ENCODE measurements at regions not wholly inside any gene's neighbourhood (a gene's known extent, or its start where the extent isn't known, plus 50 kb on each side); places are given as distances from the start of the nearest gene placed in this dataset.

DNA sequence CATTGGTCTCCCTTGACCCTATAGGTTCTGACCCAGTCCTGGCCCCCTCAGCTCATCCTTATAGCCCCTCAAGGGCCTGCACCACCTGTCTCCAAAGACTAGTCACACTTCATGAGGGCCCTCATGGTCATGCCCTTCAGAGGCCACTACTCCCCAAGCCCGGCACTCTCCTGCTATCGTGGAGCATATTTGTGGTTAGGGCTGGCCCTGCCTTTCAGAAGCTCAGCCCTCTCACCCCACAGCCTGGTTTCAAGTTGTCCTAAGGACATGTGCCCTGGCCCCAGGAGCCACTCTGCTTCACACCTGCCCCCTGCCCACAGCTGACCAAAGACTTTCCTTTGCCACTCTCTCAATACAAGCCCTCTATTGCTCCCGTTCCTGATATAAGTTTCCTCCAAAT lies 60.3 kb upstream of the LBX1 start:
- TF ChIP-seq, protein P1, sequence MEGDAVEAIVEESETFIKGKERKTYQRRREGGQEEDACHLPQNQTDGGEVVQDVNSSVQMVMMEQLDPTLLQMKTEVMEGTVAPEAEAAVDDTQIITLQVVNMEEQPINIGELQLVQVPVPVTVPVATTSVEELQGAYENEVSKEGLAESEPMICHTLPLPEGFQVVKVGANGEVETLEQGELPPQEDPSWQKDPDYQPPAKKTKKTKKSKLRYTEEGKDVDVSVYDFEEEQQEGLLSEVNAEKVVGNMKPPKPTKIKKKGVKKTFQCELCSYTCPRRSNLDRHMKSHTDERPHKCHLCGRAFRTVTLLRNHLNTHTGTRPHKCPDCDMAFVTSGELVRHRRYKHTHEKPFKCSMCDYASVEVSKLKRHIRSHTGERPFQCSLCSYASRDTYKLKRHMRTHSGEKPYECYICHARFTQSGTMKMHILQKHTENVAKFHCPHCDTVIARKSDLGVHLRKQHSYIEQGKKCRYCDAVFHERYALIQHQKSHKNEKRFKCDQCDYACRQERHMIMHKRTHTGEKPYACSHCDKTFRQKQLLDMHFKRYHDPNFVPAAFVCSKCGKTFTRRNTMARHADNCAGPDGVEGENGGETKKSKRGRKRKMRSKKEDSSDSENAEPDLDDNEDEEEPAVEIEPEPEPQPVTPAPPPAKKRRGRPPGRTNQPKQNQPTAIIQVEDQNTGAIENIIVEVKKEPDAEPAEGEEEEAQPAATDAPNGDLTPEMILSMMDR (IDR thresholded peaks at IDR 0.05; ENCODE audit: control extremely low read depth, extremely low read depth) = no peak
- peaks cover 0 to 34% (median 9%) of the 10 kb centered on the region in 5 donors for H3K4me1 ChIP-seq (ENCODE audit: control insufficient read depth in 5 of 5, insufficient read depth in 5 of 5, low read length in 5 of 5)
- ATAC-seq (ENCODE audit: insufficient read depth, low FRiP score) (no peak), DNase-seq (no peak)
- peaks cover 0 to 2% (median 0%) of the 10 kb centered on the region in 4 donors for H3K9me3 ChIP-seq (ENCODE audit: control insufficient read depth in 4 of 4, insufficient read depth in 3 of 4, low read length in 3 of 4)
- H3K36me3 ChIP-seq (ENCODE audit: control insufficient read depth in 4 of 4, insufficient read depth in 4 of 4, low read length in 4 of 4) = no peaks in the 10 kb centered on the region
- no peak overlapping the region for H3K4me3 ChIP-seq
- H3K27ac ChIP-seq (ENCODE audit: low read depth in 1 of 2, low read length in 1 of 2) = no peak overlapping the region
- 55 to 60% methylated on average over 3 of the region's 3 CpGs for WGBS, 2 donors
- peaks cover 0 to 68% (median 17%) of the 10 kb centered on the region in 3 donors for H3K27me3 ChIP-seq (ENCODE audit: control insufficient read depth in 3 of 3, insufficient read depth in 3 of 3, low read length in 2 of 3)
- no peak overlapping the region for H3K9ac ChIP-seq (ENCODE audit: insufficient read depth in 1 of 2, low read length in 2 of 2)

DNA sequence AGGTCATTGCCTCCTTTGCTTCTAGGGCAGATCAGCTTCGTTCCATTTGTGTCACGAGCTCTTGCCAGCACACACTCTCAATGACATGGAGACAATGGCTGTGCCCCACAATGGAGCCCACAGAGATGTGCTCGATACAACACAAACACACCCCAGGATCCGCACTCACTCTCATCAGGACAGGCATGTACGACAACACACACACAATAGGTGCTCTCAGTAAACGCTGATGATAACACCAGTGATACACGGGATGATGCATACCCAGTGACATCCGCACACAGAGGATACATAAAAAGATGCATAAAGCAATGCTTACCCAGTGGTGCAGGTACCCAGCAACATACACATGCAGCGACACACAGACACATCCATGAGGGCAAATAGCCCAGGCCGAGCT lies 61.2 kb upstream of the LBX1 start:
- Histone ChIP-seq H3K9me3 (ENCODE audit: control insufficient read depth in 4 of 4, insufficient read depth in 3 of 4, low read length in 3 of 4) (peaks cover 0 to 2% (median 0%) of the 10 kb centered on the region in 4 donors), H3K27me3 (ENCODE audit: control insufficient read depth in 3 of 3, insufficient read depth in 3 of 3, low read length in 2 of 3) (peaks cover 0 to 66% (median 16%) of the 10 kb centered on the region in 3 donors), H3K9ac (ENCODE audit: insufficient read depth in 1 of 2, low read length in 2 of 2) (no peak overlapping the region), H3K4me1 (ENCODE audit: control insufficient read depth in 5 of 5, insufficient read depth in 5 of 5, low read length in 5 of 5) (peaks cover 0 to 25% (median 9%) of the 10 kb centered on the region in 5 donors), H3K36me3 (ENCODE audit: control insufficient read depth in 4 of 4, insufficient read depth in 4 of 4, low read length in 4 of 4) (no peaks in the 10 kb centered on the region), H3K27ac (ENCODE audit: low read depth in 1 of 2, low read length in 1 of 2) (no peak overlapping the region), H3K4me3 (no peak overlapping the region)
- ATAC-seq (ENCODE audit: insufficient read depth, low FRiP score) = no peak
- WGBS, 2 donors = 42 to 53% methylated on average over 10 of the region's 10 CpGs
- TF ChIP-seq, protein P1 (IDR thresholded peaks at IDR 0.05; ENCODE audit: control extremely low read depth, extremely low read depth) = no peak
- no peak for DNase-seq

DNA sequence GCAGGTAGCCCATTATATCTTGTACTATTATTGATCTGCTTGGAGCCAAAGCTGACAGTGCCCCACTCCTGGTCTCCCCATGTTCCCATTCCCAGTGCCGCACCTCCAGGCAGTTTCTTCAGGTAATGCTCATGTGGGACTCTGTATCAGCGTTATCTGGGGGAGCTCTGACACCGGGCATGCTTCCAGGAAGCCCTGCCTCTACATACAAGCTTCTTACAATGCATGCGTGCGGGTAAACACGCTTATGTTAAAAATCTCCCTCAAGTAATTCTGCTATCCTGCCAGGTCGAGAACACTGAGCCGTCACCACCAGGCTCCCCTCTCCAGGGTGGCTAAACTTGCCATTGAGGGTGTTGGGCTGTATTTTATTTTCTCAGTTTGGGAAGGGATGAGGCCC lies 61.6 kb upstream of the LBX1 start:
- peaks cover 0 to 66% (median 16%) of the 10 kb centered on the region in 3 donors for H3K27me3 ChIP-seq (ENCODE audit: control insufficient read depth in 3 of 3, insufficient read depth in 3 of 3, low read length in 2 of 3)
- peaks cover 0 to 2% (median 0%) of the 10 kb centered on the region in 4 donors for H3K9me3 ChIP-seq (ENCODE audit: control insufficient read depth in 4 of 4, insufficient read depth in 3 of 4, low read length in 3 of 4)
- no peak for ATAC-seq (ENCODE audit: insufficient read depth, low FRiP score)
- TF ChIP-seq, protein P1 (IDR thresholded peaks at IDR 0.05; ENCODE audit: control extremely low read depth, extremely low read depth) = no peak
- no peak overlapping the region for H3K4me3 ChIP-seq
- no peak overlapping the region for H3K27ac ChIP-seq (ENCODE audit: low read depth in 1 of 2, low read length in 1 of 2)
- H3K36me3 ChIP-seq (ENCODE audit: control insufficient read depth in 4 of 4, insufficient read depth in 4 of 4, low read length in 4 of 4) = no peaks in the 10 kb centered on the region
- peaks cover 0 to 23% (median 9%) of the 10 kb centered on the region in 5 donors for H3K4me1 ChIP-seq (ENCODE audit: control insufficient read depth in 5 of 5, insufficient read depth in 5 of 5, low read length in 5 of 5)
- no peak overlapping the region for H3K9ac ChIP-seq (ENCODE audit: insufficient read depth in 1 of 2, low read length in 2 of 2)
- peak in 1 of 3 donors; percentile 19 for DNase-seq
- 29 to 34% methylated on average over 8 of the region's 8 CpGs for WGBS, 2 donors

All from lung (tissue), 11 donors.